Osteoblast (primary cell): ENCODE measurements at regions not wholly inside any gene's neighbourhood (a gene's known extent, or its start where the extent isn't known, plus 50 kb on each side); places are given as distances from the start of the nearest gene placed in this dataset.
A peak's percentile ranks its signal among the peaks of the same experiment; 100 is the strongest.

Source experiments
- DNase-seq: peaks from one replicate; pipeline ENCODE4 v3.0.0; 2011; ENCODE audit warnings: low spot score, mixed read lengths; ENCODE audit not compliant: insufficient read length; ENCODE audit errors: missing footprints
- H2AFZ ChIP-seq: 2 replicates; pipeline ENCODE4 v1.6.0; 2011; ENCODE audit warnings: mild to moderate bottlenecking, low read length
- H3K27ac ChIP-seq: 2 replicates; pipeline ENCODE4 v1.5.1; 2011; ENCODE audit warnings: mild to moderate bottlenecking, low read depth, low read length, moderate library complexity
- H3K27me3 ChIP-seq: 2 replicates; pipeline ENCODE4 v1.6.0; 2012; ENCODE audit warnings: mild to moderate bottlenecking, control low read depth, inconsistent platforms, low read length, moderate library complexity; ENCODE audit not compliant: insufficient read depth
- H3K36me3 ChIP-seq: 2 replicates; pipeline ENCODE4 v1.5.1; 2011; ENCODE audit warnings: mild to moderate bottlenecking, low read length, control low read depth, moderate library complexity; ENCODE audit not compliant: insufficient read depth
- H3K4me1 ChIP-seq: 2 replicates; pipeline ENCODE4 v1.5.1; 2011; ENCODE audit warnings: mild to moderate bottlenecking, low read length, control low read depth, moderate library complexity; ENCODE audit not compliant: insufficient read depth
- H3K4me2 ChIP-seq: 2 replicates; pipeline ENCODE4 v1.6.0; 2011; ENCODE audit warnings: mild to moderate bottlenecking, low read length; ENCODE audit not compliant: insufficient read depth
- H3K4me3 ChIP-seq: fragments of 200-600 bp; sonication (generic); 3 replicates; pipeline ENCODE4 v1.5.1; 2012; ENCODE audit warnings: mild to moderate bottlenecking, low read length, inconsistent platforms; ENCODE audit not compliant: insufficient read depth
- H3K79me2 ChIP-seq: 2 replicates; pipeline ENCODE4 v1.6.0; 2012; ENCODE audit warnings: mild to moderate bottlenecking, low read length, control low read depth, inconsistent platforms; ENCODE audit not compliant: insufficient read depth
- H3K9me3 ChIP-seq: 2 replicates; pipeline ENCODE4 v1.5.1; 2011; ENCODE audit warnings: low read depth, low read length, control low read depth
- H4K20me1 ChIP-seq: 2 replicates; pipeline ENCODE4 v1.6.0; 2012; ENCODE audit warnings: mild to moderate bottlenecking, low read length, control low read depth; ENCODE audit not compliant: insufficient read depth
- TF ChIP-seq, protein P1 (sequence below): IDR thresholded peaks from 2 replicates; pipeline ENCODE4 v1.5.1; 2011; ENCODE audit warnings: mild to moderate bottlenecking, low read depth, low read length, moderate library complexity; ENCODE audit errors: extremely low read depth

DNA sequence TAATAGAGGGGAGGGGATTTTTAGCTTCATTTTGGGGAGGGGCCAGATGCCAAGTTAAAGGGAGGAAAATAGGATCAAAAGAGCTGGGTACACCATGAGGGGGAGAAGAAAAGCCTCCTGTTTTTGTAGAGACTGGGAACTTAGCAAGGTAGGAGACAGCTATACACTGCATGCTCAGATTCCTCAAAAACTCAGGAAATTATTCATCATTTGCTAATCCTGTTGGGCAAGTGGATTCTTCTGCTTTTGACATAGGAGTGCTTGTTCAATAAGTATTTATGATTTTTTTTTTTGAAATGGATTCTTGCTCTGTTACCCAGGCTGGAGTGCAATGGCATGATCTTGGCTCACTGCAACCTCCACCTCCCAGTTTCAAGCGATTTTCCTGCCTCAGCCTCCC is 73.4 kb downstream of the LYZL2 start:
- Histone ChIP-seq H3K9me3 (no peaks in the 10 kb centered on the region), H3K4me2 (no peak overlapping the region), H3K27me3 (no peaks in the 10 kb centered on the region), H4K20me1 (no peaks in the 10 kb centered on the region), H3K79me2 (no peaks in the 10 kb centered on the region), H3K36me3 (no peaks in the 10 kb centered on the region), H2AFZ (no peak overlapping the region), H3K4me3 (no peak overlapping the region), H3K27ac (no peak overlapping the region), H3K4me1 (peaks cover 9% of the 10 kb centered on the region)
- TF ChIP-seq, protein P1, sequence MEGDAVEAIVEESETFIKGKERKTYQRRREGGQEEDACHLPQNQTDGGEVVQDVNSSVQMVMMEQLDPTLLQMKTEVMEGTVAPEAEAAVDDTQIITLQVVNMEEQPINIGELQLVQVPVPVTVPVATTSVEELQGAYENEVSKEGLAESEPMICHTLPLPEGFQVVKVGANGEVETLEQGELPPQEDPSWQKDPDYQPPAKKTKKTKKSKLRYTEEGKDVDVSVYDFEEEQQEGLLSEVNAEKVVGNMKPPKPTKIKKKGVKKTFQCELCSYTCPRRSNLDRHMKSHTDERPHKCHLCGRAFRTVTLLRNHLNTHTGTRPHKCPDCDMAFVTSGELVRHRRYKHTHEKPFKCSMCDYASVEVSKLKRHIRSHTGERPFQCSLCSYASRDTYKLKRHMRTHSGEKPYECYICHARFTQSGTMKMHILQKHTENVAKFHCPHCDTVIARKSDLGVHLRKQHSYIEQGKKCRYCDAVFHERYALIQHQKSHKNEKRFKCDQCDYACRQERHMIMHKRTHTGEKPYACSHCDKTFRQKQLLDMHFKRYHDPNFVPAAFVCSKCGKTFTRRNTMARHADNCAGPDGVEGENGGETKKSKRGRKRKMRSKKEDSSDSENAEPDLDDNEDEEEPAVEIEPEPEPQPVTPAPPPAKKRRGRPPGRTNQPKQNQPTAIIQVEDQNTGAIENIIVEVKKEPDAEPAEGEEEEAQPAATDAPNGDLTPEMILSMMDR: no peak
- DNase-seq: no peak

GRCh38 chr10:30555465-30555864 is 74.1 kb downstream of the LYZL2 start:
- Histone ChIP-seq H3K4me3 (no peak overlapping the region), H3K27ac (no peak overlapping the region)
- TF ChIP-seq, protein P1: no peak

GRCh38 chr10:30554440-30554825 is 75.1 kb downstream of the LYZL2 start:
- no peak for DNase-seq
- peak overlapping the region; percentile 61 for H3K4me3 ChIP-seq
- no peaks in the 10 kb centered on the region for H4K20me1 ChIP-seq
- H3K4me2 ChIP-seq: peak overlapping the region; percentile 81
- TF ChIP-seq, protein P1: no peak
- no peaks in the 10 kb centered on the region for H3K9me3 ChIP-seq
- H3K4me1 ChIP-seq: peaks cover 9% of the 10 kb centered on the region
- peak overlapping the region; percentile 87 for H2AFZ ChIP-seq
- no peaks in the 10 kb centered on the region for H3K27me3 ChIP-seq
- no peak overlapping the region for H3K27ac ChIP-seq
- H3K79me2 ChIP-seq: no peaks in the 10 kb centered on the region
- H3K36me3 ChIP-seq: no peaks in the 10 kb centered on the region

More at GRCh38 chr10:30555465-30555864, 74.1 kb downstream of the LYZL2 start:
- peaks cover 9% of the 10 kb centered on the region for H3K4me1 ChIP-seq
- DNase-seq: no peak
- H3K4me2 ChIP-seq: no peak overlapping the region
- H4K20me1 ChIP-seq: no peaks in the 10 kb centered on the region
- no peaks in the 10 kb centered on the region for H3K36me3 ChIP-seq
- no peaks in the 10 kb centered on the region for H3K9me3 ChIP-seq
- no peak overlapping the region for H2AFZ ChIP-seq
- H3K79me2 ChIP-seq: no peaks in the 10 kb centered on the region
- H3K27me3 ChIP-seq: no peaks in the 10 kb centered on the region

- DNase-seq: peak; percentile 78
- H3K79me2 ChIP-seq: no peaks in the 10 kb centered on the region
Measured at GRCh38 chr10:30553626-30554439, 75.7 kb downstream of the LYZL2 start.

More at GRCh38 chr10:30553626-30554439, 75.7 kb downstream of the LYZL2 start:
- H3K9me3 ChIP-seq: no peaks in the 10 kb centered on the region
- H3K4me3 ChIP-seq: peak overlapping the region; percentile 61
- H3K4me1 ChIP-seq: peaks cover 9% of the 10 kb centered on the region
- no peaks in the 10 kb centered on the region for H4K20me1 ChIP-seq
- peak overlapping the region; percentile 23 for H3K27ac ChIP-seq
- H3K4me2 ChIP-seq: peak overlapping the region; percentile 81
- TF ChIP-seq, protein P1: no peak
- peak overlapping the region; percentile 87 for H2AFZ ChIP-seq
- no peaks in the 10 kb centered on the region for H3K27me3 ChIP-seq
- H3K36me3 ChIP-seq: no peaks in the 10 kb centered on the region
